ENCODE measurements at regions not wholly inside any gene's neighbourhood (a gene's known extent, or its start where the extent isn't known, plus 50 kb on each side); places are given as distances from the start of the nearest gene placed in this dataset.
"Not testable (repeated sequence)": the region's sequence is repeated elsewhere in the genome, so short reads cannot be mapped to it uniquely, and the experiment has no call there.

GRCh38 chr9:103601287-103601686, 492.8 kb upstream of the SMC2 start:
- in situ Hi-C loops (cut with MboI; ENCODE audit: low pct_unique_long_range_greater_than_20kb in 2 of 9, low sequenced_read_pairs in 9 of 9, unreplicated experiment in 9 of 9), result no loop called here
- H3K4me1 ChIP-seq (replicated peaks in 1 of 2), result no peaks in the 10 kb centered on the region

GRCh38 chr9:103611950-103612349, 482.2 kb upstream of the SMC2 start:
- H3K27ac ChIP-seq; H3K4me1 ChIP-seq (replicated peaks in 1 of 2); H3K4me3 ChIP-seq; in situ Hi-C loops (cut with MboI; ENCODE audit: low pct_unique_long_range_greater_than_20kb in 2 of 9, low sequenced_read_pairs in 9 of 9, unreplicated experiment in 9 of 9); ATAC-seq (replicated peaks in 6 of 8): not testable (repeated sequence)
- WGBS, 10 experiments, result 0 to 100% (median 85%) methylated on average over 1 to 4 of the region's 14 CpGs; no CpG with 5 or more reads in 5 of the 10 experiments

More at GRCh38 chr9:103601287-103601686, 492.8 kb upstream of the SMC2 start:
- WGBS, 10 experiments, result 0 to 100% (median 27%) methylated on average over 1 of the region's 1 CpG; no CpG with 5 or more reads in 2 of the 10 experiments
- ATAC-seq (replicated peaks in 6 of 8), result no peak
- H3K27ac ChIP-seq, result no peak overlapping the region
- no peak overlapping the region for H3K4me3 ChIP-seq

GRCh38 chr9:103615994-103616393, 478.1 kb upstream of the SMC2 start:
- WGBS, 10 experiments, result 0 to 100% (median 53%) methylated on average over 1 to 4 of the region's 5 CpGs
- no peak for ATAC-seq (replicated peaks in 6 of 8)
- in situ Hi-C loops (cut with MboI; ENCODE audit: low pct_unique_long_range_greater_than_20kb in 2 of 9, low sequenced_read_pairs in 9 of 9, unreplicated experiment in 9 of 9), result no loop called here
- no peak overlapping the region for H3K4me3 ChIP-seq
- H3K4me1 ChIP-seq (replicated peaks in 1 of 2), result no peaks in the 10 kb centered on the region
- no peak overlapping the region for H3K27ac ChIP-seq

GRCh38 chr9:103617046-103617445, 477.1 kb upstream of the SMC2 start:
- Histone ChIP-seq H3K27ac (no peak overlapping the region), H3K4me1 (replicated peaks in 1 of 2) (no peaks in the 10 kb centered on the region), H3K4me3 (no peak overlapping the region)
- 0 to 93% (median 43%) methylated on average over 1 of the region's 1 CpG; no CpG with 5 or more reads in 3 of the 10 experiments for WGBS, 10 experiments
- in situ Hi-C loops (cut with MboI; ENCODE audit: low pct_unique_long_range_greater_than_20kb in 2 of 9, low sequenced_read_pairs in 9 of 9, unreplicated experiment in 9 of 9), result no loop called here
- ATAC-seq (replicated peaks in 6 of 8), result no peak

- H3K4me1 ChIP-seq (replicated peaks in 1 of 2), result no peaks in the 10 kb centered on the region
- 0 to 94% (median 79%) methylated on average over 1 to 2 of the region's 2 CpGs; no CpG with 5 or more reads in 1 of the 10 experiments for WGBS, 10 experiments
- H3K4me3 ChIP-seq, result no peak overlapping the region
- in situ Hi-C loops (cut with MboI; ENCODE audit: low pct_unique_long_range_greater_than_20kb in 2 of 9, low sequenced_read_pairs in 9 of 9, unreplicated experiment in 9 of 9), result no loop called here
- no peak for ATAC-seq (replicated peaks in 6 of 8)
- no peak overlapping the region for H3K27ac ChIP-seq
These were observed 468.8 kb upstream of the SMC2 start for GRCh38 chr9:103625161-103625804.

- Histone ChIP-seq H3K27ac (no peak overlapping the region), H3K4me1 (replicated peaks in 1 of 2) (no peaks in the 10 kb centered on the region), H3K4me3 (no peak overlapping the region)
- in situ Hi-C loops (cut with MboI; ENCODE audit: low pct_unique_long_range_greater_than_20kb in 2 of 9, low sequenced_read_pairs in 9 of 9, unreplicated experiment in 9 of 9), result no loop called here
- no peak for ATAC-seq (replicated peaks in 6 of 8)
- WGBS, 10 experiments, result 0 to 67% (median 0%) methylated on average over 1 of the region's 1 CpG; no CpG with 5 or more reads in 7 of the 10 experiments
These were observed 466.4 kb upstream of the SMC2 start for GRCh38 chr9:103627731-103628130.

- in situ Hi-C loops (cut with MboI; ENCODE audit: low pct_unique_long_range_greater_than_20kb in 2 of 9, low sequenced_read_pairs in 9 of 9, unreplicated experiment in 9 of 9), result no loop called here
- Histone ChIP-seq H3K27ac (no peak overlapping the region), H3K4me3 (no peak overlapping the region), H3K4me1 (replicated peaks in 1 of 2) (no peaks in the 10 kb centered on the region)
- 0 to 100% (median 63%) methylated on average over 1 of the region's 1 CpG; no CpG with 5 or more reads in 1 of the 10 experiments for WGBS, 10 experiments
- no peak for ATAC-seq (replicated peaks in 6 of 8)
These were observed 445.0 kb upstream of the SMC2 start for GRCh38 chr9:103649086-103649485.

- H3K27ac ChIP-seq, result no peak overlapping the region
- WGBS, 10 experiments, result 2 to 100% (median 80%) methylated on average over 1 to 5 of the region's 5 CpGs; no CpG with 5 or more reads in 3 of the 10 experiments
- no peak for ATAC-seq (replicated peaks in 6 of 8)
- in situ Hi-C loops (cut with MboI; ENCODE audit: low pct_unique_long_range_greater_than_20kb in 2 of 9, low sequenced_read_pairs in 9 of 9, unreplicated experiment in 9 of 9), result no loop called here
- H3K4me1 ChIP-seq (replicated peaks in 1 of 2), result no peaks in the 10 kb centered on the region
- no peak overlapping the region for H3K4me3 ChIP-seq
These were observed 436.0 kb upstream of the SMC2 start for GRCh38 chr9:103658156-103658555.

- ATAC-seq (replicated peaks in 6 of 8), result no peak
- in situ Hi-C loops (cut with MboI; ENCODE audit: low pct_unique_long_range_greater_than_20kb in 2 of 9, low sequenced_read_pairs in 9 of 9, unreplicated experiment in 9 of 9), result no loop called here
- Histone ChIP-seq H3K4me1 (replicated peaks in 1 of 2) (no peaks in the 10 kb centered on the region), H3K27ac (no peak overlapping the region), H3K4me3 (no peak overlapping the region)
- 11 to 100% (median 92%) methylated on average over 2 to 6 of the region's 6 CpGs; no CpG with 5 or more reads in 1 of the 10 experiments for WGBS, 10 experiments
These were observed 433.3 kb upstream of the SMC2 start for GRCh38 chr9:103660830-103661229.

- WGBS, 10 experiments, result 0 to 60% (median 50%) methylated on average over 1 to 2 of the region's 2 CpGs
- in situ Hi-C loops (cut with MboI; ENCODE audit: low pct_unique_long_range_greater_than_20kb in 2 of 9, low sequenced_read_pairs in 9 of 9, unreplicated experiment in 9 of 9), result no loop called here
- ATAC-seq (replicated peaks in 6 of 8), result peak in 4 of 8 experiments; percentile 65 to 86 (median 75)
- Histone ChIP-seq H3K4me1 (replicated peaks in 1 of 2) (no peaks in the 10 kb centered on the region), H3K4me3 (no peak overlapping the region), H3K27ac (no peak overlapping the region)
These were observed 432.4 kb upstream of the SMC2 start for GRCh38 chr9:103661663-103662062.

GRCh38 chr9:103669296-103669695, 424.8 kb upstream of the SMC2 start:
- no peak overlapping the region for H3K27ac ChIP-seq
- peaks cover 0 to 8% of the 10 kb centered on the region in 2 donors for H3K4me1 ChIP-seq (replicated peaks in 1 of 2)
- 0 to 100% (median 75%) methylated on average over 1 of the region's 1 CpG; no CpG with 5 or more reads in 2 of the 10 experiments for WGBS, 10 experiments
- no peak overlapping the region for H3K4me3 ChIP-seq
- ATAC-seq (replicated peaks in 6 of 8), result no peak
- in situ Hi-C loops (cut with MboI; ENCODE audit: low pct_unique_long_range_greater_than_20kb in 2 of 9, low sequenced_read_pairs in 9 of 9, unreplicated experiment in 9 of 9), result no loop called here

- in situ Hi-C loops (cut with MboI; ENCODE audit: low pct_unique_long_range_greater_than_20kb in 2 of 9, low sequenced_read_pairs in 9 of 9, unreplicated experiment in 9 of 9), result no loop called here
- Histone ChIP-seq H3K27ac (no peak overlapping the region), H3K4me3 (no peak overlapping the region), H3K4me1 (replicated peaks in 1 of 2) (peaks cover 0 to 5% of the 10 kb centered on the region in 2 donors)
- ATAC-seq (replicated peaks in 6 of 8), result no peak
These were observed 419.8 kb upstream of the SMC2 start for GRCh38 chr9:103674271-103674670.

GRCh38 chr9:103680581-103680980, 413.5 kb upstream of the SMC2 start:
- ATAC-seq (replicated peaks in 6 of 8), result peak in 1 of 8 experiments; percentile 21
- in situ Hi-C loops (cut with MboI; ENCODE audit: low pct_unique_long_range_greater_than_20kb in 2 of 9, low sequenced_read_pairs in 9 of 9, unreplicated experiment in 9 of 9), result no loop called here
- no peaks in the 10 kb centered on the region for H3K4me1 ChIP-seq (replicated peaks in 1 of 2)
- H3K4me3 ChIP-seq, result no peak overlapping the region
- no peak overlapping the region for H3K27ac ChIP-seq

GRCh38 chr9:103681435-103681834, 412.7 kb upstream of the SMC2 start:
- in situ Hi-C loops (cut with MboI; ENCODE audit: low pct_unique_long_range_greater_than_20kb in 2 of 9, low sequenced_read_pairs in 9 of 9, unreplicated experiment in 9 of 9), result no loop called here
- H3K27ac ChIP-seq, result no peak overlapping the region
- no peaks in the 10 kb centered on the region for H3K4me1 ChIP-seq (replicated peaks in 1 of 2)
- ATAC-seq (replicated peaks in 6 of 8), result peak in 2 of 8 experiments; percentile 42 to 46
- WGBS, 10 experiments, result 0 to 80% (median 29%) methylated on average over 1 to 6 of the region's 6 CpGs; no CpG with 5 or more reads in 2 of the 10 experiments
- no peak overlapping the region for H3K4me3 ChIP-seq
